NCI-H748 (cell line): ENCODE measurements at regions not wholly inside any gene's neighbourhood (a gene's known extent, or its start where the extent isn't known, plus 50 kb on each side); places are given as distances from the start of the nearest gene placed in this dataset.
"Not testable (repeated sequence)": the region's sequence is repeated elsewhere in the genome, so short reads cannot be mapped to it uniquely, and the experiment has no call there.

Experiments
- DNase-seq: peaks from one replicate; lab custom pipeline; 2025; ENCODE audit not compliant: unreplicated experiment; lab: John Stamatoyannopoulos, UW

DNA sequence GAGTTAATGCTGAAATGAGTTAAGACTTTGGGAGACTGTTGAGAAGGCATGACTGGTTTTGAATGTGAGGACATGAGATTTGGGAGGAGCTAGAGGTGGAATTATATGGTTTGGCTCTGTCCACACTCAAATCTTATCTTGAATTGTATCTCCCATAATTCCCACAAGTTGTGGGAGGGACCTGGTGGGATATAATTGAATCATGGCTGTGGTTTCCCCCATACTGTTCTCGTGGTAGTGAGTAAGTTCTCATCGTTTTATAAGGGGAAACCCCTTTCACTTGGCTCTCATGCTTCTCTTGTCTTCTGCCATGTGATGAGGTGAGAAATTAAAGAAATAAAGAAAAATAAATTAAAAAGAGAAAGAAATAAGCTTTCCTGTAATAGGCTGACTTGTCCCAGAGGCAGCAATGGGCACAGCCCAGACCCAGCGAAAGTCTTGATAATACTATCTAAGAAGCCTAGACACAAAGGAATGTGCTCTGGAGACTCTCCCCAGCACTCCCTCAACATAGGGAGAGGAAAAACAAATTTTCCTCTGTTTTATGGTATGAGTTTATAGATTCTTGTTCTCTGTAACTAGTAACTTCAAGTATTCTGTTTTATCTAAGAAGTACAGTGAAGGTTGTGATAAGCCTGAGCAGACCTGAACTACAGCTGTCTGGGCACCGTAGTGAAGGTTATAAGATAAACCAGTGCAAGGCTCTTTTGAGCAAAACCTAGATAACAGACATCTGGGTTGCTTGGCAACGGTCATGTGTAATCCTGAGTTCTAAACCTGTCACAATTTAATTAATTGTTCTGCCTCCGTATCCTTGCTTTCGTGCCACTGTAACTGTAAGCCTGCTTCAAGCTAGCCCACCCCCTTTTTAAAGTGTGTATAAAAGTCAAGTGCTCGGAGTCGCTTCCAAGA is 88.9 kb upstream of the ECI2 start:
- peak; percentile 24 for DNase-seq

DNA sequence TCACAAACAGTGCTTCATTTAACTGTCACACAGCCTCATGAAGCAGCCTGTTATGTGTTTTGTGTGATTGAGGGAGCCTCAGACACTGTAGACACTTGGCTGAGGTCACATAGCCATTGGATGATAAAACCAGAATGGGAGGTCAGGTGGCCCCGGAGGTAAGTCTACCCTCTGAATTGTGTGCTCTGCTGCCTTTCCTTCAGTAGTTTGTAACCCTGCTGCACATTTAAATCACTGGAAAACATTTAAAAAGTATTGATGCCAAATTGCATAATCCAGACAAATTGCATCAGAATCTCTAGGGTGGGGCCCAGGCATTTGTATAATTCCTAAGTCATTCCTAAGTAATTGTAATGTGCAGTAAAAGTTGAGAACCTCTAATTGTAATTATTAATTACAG is 85.2 kb upstream of the ECI2 start:
- no peak for DNase-seq

DNA sequence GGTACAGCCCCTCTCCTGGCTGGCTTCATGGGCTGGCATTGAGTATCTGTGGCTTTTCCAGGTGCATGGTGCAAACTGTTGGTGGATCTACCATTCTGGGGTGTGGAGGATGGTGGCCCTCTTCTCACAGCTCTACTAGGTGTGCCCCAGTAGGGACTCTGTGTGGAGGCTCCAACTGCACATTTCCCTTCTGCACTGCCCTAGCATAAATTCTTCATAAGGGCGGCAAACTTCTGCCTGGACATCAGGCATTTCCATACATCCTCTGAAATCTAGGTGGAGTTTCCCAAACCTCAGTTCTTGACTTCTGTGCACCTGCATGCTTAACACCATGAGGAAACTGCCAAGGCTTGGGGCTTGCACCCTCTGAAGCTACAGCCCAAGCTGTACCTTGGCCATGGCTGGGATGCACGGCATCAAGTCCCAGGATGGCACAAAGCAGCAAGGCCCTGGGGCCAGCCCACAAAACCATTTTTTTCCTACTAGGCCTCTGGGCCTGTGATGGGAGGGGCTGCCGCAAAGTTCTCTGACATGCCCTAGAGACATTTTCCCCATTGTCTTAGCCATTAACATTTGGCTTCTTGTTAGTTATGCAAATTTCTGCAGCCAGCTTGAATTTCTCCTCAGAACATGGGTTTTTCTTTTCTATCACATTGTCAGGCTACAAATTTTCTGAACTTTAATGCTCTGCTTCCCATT is 83.4 kb upstream of the ECI2 start:
- not testable (repeated sequence) for DNase-seq

- DNase-seq: no peak
Observed at GRCh38 chr6:4212588-4212987, 77.2 kb upstream of the ECI2 start.

GRCh38 chr6:4210629-4211419 is 75.4 kb upstream of the ECI2 start:
- DNase-seq: peak; percentile 53

GRCh38 chr6:4209196-4209595 is 73.8 kb upstream of the ECI2 start:
- no peak for DNase-seq

DNA sequence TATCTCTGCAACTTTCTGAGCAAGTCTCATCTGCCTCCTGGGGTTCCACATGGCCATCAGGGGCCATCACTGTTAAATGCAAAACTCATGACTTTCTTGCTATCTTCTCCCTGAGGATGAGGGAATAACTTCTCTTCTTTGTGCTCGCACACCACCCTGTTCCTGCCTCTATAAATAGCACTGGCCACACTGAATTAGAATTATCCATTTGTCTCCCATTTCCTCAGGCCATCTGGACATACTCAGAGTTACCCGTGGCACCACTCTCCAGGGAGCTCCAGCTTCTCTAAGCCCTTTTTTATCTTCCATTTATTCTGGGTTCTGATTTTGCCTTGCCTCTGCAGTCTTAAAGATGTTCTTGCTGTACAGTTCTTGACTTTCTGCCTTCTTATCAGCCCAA is 72.8 kb upstream of the ECI2 start:
- no peak for DNase-seq

DNA sequence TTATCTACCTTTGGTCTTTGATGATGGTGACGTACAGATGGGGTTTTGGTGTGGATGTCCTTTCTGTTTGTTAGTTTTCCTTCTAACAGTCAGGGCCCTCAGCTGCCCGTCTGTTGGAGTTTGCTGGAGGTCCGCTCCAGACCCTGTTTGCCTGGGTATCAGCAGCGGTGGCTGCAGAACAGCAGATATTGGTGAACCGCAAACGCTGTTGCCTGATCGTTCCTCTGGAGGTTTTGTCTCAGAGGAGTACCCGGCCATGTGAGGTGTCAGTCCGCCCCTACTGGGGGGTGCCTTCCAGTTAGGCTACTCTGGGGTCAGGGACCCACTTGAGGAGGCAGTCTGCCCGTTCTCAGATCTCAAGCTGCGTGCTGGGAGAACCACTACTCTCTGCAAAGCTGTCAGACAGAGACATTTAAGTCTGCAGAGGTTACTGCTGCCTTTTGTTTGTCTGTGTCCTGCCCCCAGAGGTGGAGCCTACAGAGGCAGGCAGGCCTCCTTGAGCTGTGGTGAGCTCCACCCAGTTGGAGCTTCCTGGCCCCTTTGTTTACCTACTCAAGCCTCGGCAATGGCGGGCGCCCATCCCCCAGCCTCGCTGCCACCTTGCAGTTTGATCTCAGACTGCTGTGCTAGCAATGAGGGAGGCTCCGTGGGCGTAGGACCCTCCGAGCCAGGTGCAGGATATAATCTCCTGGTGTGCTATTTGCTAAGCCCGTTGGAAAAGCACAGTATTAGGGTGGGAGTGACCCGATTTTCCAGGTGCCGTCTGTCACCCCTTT is 68.5 kb upstream of the ECI2 start:
- DNase-seq: not testable (repeated sequence)

GRCh38 chr6:4192627-4193026 is 57.3 kb upstream of the ECI2 start:
- DNase-seq: no peak

DNA sequence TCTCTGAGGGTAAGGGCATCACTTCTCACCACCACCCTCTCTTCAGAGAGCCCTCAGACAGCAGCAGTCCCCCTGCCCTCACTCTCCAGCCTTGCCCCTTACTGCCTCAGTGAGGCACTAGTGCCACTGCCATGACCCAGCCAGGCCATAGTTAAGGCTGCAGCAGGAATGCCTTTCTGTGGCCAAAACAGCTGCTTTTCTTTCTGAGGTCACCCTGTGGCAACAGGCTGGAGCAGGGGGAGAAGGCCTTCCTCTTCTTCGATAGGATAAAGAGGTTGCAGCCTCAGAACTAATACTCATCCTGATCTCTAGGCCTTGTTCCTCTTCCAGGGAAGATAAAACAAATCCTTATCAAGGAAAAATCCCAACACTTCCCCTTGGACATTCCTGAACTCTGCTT is 56.8 kb upstream of the ECI2 start:
- DNase-seq: no peak

GRCh38 chr6:4191271-4191721 is 55.9 kb upstream of the ECI2 start:
- no peak for DNase-seq

DNA sequence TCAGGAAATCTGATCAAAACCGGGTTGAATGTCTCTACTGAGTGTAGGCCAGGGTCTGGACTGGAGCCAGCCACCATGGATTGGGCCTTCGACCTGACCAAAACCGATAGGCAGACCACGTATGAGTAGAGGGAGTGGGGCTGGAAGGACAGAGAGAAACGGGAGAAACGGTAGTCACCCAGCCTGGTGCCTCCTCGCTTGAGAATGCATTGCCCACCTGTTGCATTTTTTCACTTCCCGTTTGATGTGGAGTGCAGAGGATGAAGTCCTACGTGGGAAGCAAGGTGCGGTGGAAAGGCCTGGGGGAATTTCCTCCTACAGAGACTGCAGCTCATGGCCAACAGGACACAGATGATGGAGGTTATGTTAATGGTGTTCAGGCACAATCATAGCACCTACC is 53.9 kb upstream of the ECI2 start:
- DNase-seq: no peak

DNA sequence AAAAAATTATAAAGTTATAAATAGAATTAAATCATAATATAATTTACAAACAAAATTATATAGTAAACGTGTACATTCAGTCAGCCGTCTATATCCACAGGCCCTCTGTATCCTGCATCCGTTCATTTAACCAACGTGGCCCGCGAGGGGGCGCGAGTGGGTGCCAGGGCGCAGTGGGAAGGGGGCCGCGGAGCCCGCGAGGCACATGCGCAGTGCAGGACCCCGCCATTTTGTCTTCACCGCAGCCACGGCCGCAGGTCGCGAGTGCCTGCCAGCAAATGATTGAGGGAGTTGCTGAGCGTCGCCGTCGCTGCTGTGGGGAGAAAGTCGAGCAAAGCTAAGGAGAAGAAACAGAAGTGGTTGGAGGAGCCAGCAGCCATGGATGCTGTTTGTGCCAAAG is 53.4 kb upstream of the ECI2 start:
- DNase-seq: no peak

DNA sequence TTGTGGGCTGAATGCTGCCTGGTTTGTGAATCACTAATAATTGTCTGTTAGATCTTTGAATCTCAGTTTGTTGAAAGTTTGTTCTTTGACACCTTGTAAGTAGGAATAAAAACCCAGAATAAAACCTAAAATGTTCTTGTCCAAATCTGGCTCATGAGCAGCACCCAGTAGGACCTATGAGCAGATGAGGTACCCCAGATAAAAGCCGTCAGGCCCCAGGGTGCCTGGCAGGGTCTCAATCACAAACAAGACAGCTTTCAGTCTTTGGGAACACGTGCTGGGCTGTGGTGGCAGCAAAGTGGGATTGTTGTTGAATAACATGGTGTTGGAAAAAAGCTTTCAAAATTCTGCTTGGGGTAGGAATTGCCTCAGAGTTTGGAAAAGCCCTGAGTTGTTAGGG is 52.1 kb upstream of the ECI2 start:
- no peak for DNase-seq

DNA sequence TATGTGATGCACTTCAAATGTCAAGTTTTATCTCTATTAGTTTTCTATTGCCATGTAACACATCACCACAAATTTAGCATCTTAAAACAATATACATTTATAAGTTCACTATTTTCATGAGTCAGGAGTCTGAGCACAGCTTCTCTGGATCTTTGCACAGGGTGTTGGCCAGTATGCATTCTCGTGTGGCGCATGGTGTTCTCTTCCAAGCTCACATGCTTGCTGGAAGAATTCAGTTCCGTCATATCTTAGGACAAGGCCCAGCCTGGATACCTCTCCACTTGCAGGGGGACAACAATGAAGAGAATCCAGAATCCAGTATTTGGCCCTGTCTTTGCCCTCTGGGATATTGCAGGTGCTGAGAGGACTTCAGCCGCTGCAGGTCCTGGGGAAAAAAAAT is 51.0 kb upstream of the ECI2 start:
- DNase-seq: no peak

DNA sequence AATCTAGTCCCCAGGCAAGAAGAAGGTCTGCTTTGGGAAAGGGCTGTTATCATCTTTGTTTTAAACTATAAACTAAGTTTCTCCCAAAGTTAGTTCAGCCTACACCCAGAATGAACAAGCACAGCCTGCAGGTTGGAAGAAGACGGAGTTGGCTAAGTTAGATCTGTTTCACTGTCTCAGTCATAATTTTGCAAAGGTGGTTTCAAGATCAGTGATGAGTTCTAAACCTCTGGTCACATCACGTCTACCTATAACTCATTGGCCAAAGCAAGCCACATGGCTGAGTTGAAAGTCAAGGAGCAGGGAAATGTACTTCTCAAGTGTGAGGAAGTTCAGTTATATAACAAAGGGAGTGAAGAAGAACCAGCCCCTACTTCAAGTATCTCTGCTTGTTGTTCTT is 50.5 kb upstream of the ECI2 start:
- DNase-seq: no peak

GRCh38 chr6:4185419-4185818 is 50.0 kb upstream of the ECI2 start:
- no peak for DNase-seq
